ENCODE measurements at regions not wholly inside any gene's neighbourhood (a gene's known extent, or its start where the extent isn't known, plus 50 kb on each side); places are given as distances from the start of the nearest gene placed in this dataset.
"Not testable (repeated sequence)": the region's sequence is repeated elsewhere in the genome, so short reads cannot be mapped to it uniquely, and the experiment has no call there.

GRCh38 chr6:81564470-81565068, 187.9 kb downstream of the TENT5A start:
- no peak for DNase-seq

- DNase-seq, result no peak
Measured at GRCh38 chr6:81562169-81562568, 190.3 kb downstream of the TENT5A start.

GRCh38 chr6:81561731-81562130, 190.8 kb downstream of the TENT5A start:
- DNase-seq, result no peak

- no peak for DNase-seq
Measured at GRCh38 chr6:81561071-81561564, 191.4 kb downstream of the TENT5A start.

GRCh38 chr6:81557811-81558210, 194.7 kb downstream of the TENT5A start:
- no peak for DNase-seq

GRCh38 chr6:81556551-81556950, 195.9 kb downstream of the TENT5A start:
- DNase-seq, result peak in 1 of 56 donors; percentile 1

- no peak for DNase-seq
Measured at GRCh38 chr6:81553216-81553615, 199.3 kb downstream of the TENT5A start.

GRCh38 chr6:81552644-81553043, 199.8 kb downstream of the TENT5A start:
- DNase-seq, result no peak

GRCh38 chr6:81547149-81547548, 205.3 kb downstream of the TENT5A start:
- no peak for DNase-seq

- no peak for DNase-seq
Measured at GRCh38 chr6:81534934-81535465, 217.5 kb downstream of the TENT5A start.

GRCh38 chr6:81531869-81532561, 220.5 kb downstream of the TENT5A start:
- no peak for DNase-seq

GRCh38 chr6:81517455-81517854, 235.0 kb downstream of the TENT5A start:
- no peak for DNase-seq

- no peak for DNase-seq
Measured at GRCh38 chr6:81515562-81516453, 236.7 kb downstream of the TENT5A start.

GRCh38 chr6:81514195-81514594, 238.3 kb downstream of the TENT5A start:
- not testable (repeated sequence) for DNase-seq

GRCh38 chr6:81511423-81511822, 241.1 kb downstream of the TENT5A start:
- no peak for DNase-seq

- no peak for DNase-seq
Measured at GRCh38 chr6:81495999-81496398, 256.5 kb downstream of the TENT5A start.

GRCh38 chr6:81491454-81492101, 260.9 kb downstream of the TENT5A start:
- DNase-seq, result no peak

- DNase-seq, result peak in 51 of 56 donors; percentile 1 to 86 (median 43)
Measured at GRCh38 chr6:81487489-81487888, 265.0 kb downstream of the TENT5A start.

- no peak for DNase-seq
Measured at GRCh38 chr6:81486234-81486633, 266.2 kb downstream of the TENT5A start.

GRCh38 chr6:81485395-81485794, 267.1 kb downstream of the TENT5A start:
- DNase-seq, result peak in 1 of 56 donors; percentile 15

GRCh38 chr6:81484251-81484650, 268.2 kb downstream of the TENT5A start:
- DNase-seq, result no peak
